ENCODE measurements at regions not wholly inside any gene's neighbourhood (a gene's known extent, or its start where the extent isn't known, plus 50 kb on each side); places are given as distances from the start of the nearest gene placed in this dataset.

DNA sequence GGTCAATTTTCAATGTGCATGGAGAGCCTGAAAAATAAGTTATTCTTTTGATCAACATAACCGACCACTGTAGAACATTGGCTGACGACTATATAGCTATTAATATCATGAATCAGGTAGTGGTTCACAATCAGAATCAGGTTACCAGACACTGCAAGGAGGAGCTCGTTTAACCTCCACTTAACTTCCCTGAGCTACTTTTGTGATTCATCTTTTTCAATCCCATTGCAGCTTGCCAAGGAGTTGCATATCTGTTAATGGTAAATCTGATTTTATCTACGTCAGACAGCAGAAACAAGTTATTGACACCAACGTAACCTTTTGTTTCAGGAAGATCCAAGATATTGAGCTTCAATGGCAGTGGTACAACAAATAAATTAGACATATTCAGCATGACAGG is 2263.8 kb upstream of the ACO1 start:
- in situ Hi-C loops (cut with HindIII; ENCODE audit: low pct_unique_long_range_greater_than_20kb, low sequenced_read_pairs) = no loop called here
- DNase-seq (ENCODE audit: low read depth) = peak; percentile 1

DNA sequence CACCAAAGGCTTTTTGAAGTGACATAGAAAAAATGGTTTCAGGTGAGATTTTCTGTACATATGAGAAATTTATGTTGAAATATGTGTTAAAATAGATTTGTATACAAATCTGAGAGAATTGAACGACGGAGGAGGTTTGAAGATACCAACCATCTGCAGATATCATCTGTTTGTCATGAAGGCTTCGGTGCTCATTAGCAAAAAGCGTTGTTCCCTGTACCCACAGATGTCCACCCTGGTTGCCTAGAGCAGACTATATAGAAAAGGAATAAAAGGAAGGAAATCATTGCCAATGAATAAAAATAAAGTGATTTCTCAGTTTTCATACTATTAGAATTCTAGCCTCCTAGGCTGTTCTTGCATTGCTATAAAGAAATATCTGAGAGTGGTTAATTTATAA is 2262.8 kb upstream of the ACO1 start:
- in situ Hi-C loops (cut with HindIII; ENCODE audit: low pct_unique_long_range_greater_than_20kb, low sequenced_read_pairs) = no loop called here
- DNase-seq (ENCODE audit: low read depth) = no peak

DNA sequence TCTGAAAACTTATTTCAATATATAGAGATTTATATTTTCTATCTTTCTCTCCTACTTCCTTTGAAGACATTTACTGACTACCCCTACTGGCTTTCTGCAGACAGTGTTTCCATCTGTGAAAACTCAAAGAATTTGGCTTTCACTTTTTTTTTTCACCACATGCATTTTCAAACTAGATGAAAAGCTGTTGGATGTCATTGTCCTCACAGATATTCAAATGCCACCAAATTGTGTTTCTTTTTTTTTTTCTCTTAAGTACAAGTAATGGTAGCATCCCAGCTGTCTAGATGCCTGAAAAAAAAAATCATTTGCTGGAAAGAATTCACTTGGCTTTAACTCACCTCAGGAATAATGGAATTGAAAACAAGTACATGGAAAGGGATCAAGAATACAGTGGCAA is 2258.6 kb upstream of the ACO1 start:
- DNase-seq (ENCODE audit: low read depth) = no peak
- in situ Hi-C loops (cut with HindIII; ENCODE audit: low pct_unique_long_range_greater_than_20kb, low sequenced_read_pairs) = no loop called here

DNA sequence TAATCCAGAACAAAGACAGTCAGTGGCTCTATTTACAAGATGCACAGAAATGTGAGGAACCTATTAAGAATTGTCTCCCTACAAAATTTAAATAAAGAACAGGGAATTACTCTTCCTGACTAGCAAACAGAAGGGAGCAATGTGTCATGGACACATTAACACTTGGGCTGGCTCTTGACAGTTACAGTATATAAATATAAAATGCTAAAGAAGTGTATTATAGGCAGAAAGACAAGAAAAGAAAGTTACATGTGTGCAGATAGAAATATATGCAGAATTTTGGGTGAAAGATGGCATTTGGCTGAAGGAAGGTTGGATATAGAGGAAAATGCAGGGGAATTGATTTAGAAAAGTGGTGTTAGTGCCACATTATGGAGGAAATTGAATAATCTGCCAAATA is 2257.1 kb upstream of the ACO1 start:
- in situ Hi-C loops (cut with HindIII; ENCODE audit: low pct_unique_long_range_greater_than_20kb, low sequenced_read_pairs) = no loop called here
- no peak for DNase-seq (ENCODE audit: low read depth)

DNA sequence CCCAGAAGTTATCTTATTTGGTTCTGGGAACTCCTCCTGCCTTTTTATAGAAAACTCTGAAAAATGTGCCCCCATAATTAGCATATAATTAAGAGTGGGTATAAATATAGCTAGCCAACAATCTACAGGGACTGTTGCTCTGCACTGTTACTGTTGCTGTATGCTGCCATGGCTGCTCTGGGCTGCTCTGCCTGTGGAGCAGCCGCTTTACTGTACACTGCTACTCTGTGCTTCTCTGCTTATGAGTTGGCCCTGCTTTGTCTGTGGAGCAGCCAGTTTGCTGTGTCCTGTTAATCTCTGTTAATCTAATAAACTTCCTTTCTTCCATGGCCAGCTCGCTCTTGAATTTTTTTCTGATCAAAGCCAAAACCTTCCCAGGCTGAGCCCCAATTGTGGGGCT is 2244.0 kb upstream of the ACO1 start:
- in situ Hi-C loops (cut with HindIII; ENCODE audit: low pct_unique_long_range_greater_than_20kb, low sequenced_read_pairs) = no loop called here
- DNase-seq (ENCODE audit: low read depth) = no peak

DNA sequence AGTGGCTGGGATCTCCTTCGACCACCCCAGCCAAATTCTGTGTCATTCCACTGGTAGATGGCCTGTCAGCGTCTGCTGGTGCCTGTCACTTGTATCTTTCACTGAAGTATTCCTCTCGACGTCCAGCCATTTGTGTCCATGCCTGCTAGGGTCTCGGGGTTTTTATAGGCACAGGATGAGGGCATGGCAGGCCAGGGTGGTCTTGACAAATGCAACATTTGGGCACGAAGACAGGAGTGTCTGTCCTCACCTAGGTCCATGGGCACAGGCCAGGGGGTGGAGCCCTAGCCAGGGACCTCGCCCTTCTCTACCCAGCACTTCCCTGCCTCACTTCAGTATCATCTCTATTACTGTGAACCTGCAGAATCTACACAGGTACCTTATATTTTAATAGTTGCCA is 2223.9 kb upstream of the ACO1 start:
- no peak for DNase-seq (ENCODE audit: low read depth)
- in situ Hi-C loops (cut with HindIII; ENCODE audit: low pct_unique_long_range_greater_than_20kb, low sequenced_read_pairs) = no loop called here

DNA sequence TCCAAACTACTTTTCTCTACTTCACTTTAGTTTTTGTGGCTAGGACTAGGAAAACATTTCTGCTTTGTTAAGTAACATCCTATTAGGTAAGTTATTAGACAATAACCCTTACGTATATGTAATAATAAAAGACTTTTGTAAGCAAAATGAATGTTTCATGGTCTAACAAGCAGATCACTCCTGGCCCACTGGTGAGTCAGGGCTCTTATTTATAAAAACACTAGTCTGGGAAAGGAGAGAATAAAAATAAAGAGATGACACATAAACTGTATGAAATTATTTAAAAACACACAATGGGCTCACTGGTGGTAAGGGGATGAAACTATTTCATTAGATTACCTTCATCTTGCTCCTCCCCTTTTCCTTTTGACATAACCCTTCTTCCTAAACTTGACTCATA is 2212.2 kb upstream of the ACO1 start:
- peak; percentile 88 for DNase-seq (ENCODE audit: low read depth)
- in situ Hi-C loops (cut with HindIII; ENCODE audit: low pct_unique_long_range_greater_than_20kb, low sequenced_read_pairs) = no loop called here

DNA sequence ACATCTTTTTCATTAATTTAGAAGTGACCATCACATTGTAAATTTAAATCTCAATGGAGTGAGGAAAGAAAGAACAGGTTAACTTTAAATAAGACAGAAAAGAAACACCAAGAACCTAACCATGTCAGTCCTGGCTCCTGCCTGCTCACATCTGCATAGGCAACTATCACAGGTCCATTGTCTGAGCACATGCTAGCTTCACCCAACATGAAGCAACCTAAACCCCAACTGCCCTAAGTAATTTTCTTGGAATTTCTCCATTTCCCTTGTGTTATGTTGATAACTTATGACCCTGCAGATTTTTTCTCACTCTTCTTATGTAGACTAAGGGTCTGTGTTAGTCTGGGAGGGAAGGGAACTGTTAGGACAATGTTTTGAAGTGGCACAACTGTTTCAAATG is 2205.8 kb upstream of the ACO1 start:
- in situ Hi-C loops (cut with HindIII; ENCODE audit: low pct_unique_long_range_greater_than_20kb, low sequenced_read_pairs) = no loop called here
- no peak for DNase-seq (ENCODE audit: low read depth)

DNA sequence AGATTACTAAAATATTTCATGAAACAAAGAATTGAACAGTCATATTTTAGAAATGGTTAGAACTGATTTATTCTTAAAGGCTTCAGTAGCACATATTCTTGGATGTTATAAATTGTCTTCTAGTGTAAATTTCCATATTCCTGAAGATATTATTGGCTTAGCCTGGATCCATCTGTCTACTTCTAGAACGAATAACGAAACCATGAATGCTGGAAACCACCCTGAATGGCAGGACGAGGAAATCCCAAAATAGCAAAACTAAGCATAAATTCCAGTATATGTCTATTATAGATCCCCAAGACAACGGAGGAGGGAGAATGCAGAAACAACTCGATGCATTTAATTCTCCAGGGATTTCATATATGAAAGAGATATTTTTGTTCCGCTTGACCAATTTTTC is 2191.0 kb upstream of the ACO1 start:
- DNase-seq (ENCODE audit: low read depth) = no peak
- in situ Hi-C loops (cut with HindIII; ENCODE audit: low pct_unique_long_range_greater_than_20kb, low sequenced_read_pairs) = no loop called here

DNA sequence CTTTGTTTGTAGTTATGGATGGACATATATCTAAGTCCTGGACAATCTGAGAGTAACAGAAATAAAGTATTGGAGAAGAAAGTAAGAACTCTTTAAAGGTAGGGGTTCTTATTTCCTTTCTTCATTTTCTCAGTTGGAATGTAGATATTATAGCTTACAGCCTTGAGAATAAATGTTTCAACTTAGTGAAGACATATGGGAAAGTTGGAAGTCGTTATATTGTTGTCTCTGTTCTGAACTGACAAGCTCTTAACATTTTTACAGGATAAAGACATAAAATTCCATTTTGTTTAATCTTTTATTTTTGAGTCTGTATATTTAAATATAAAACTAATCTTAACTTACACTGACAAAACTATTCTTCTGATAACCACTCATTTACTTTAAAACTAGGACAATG is 2187.5 kb upstream of the ACO1 start:
- in situ Hi-C loops (cut with HindIII; ENCODE audit: low pct_unique_long_range_greater_than_20kb, low sequenced_read_pairs) = no loop called here
- DNase-seq (ENCODE audit: low read depth) = no peak

DNA sequence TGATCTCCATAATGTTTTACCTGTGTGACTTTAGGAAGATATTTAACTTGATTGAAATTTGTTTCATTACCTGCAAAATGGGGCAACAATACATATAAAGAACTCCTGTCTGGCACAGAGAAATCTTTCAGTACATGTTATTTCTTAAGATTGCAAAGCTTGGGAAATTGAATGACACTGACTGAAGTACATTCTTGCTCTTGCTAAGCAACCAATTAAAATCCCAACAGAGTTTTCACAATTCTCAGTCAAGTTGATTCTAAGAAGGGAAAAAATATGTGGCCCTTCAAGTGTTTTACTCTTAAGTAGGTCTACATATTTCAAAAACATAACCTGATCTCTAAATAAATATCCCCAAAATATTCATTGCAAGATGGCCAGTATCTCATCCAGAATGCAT is 2187.0 kb upstream of the ACO1 start:
- in situ Hi-C loops (cut with HindIII; ENCODE audit: low pct_unique_long_range_greater_than_20kb, low sequenced_read_pairs) = no loop called here
- DNase-seq (ENCODE audit: low read depth) = no peak

DNA sequence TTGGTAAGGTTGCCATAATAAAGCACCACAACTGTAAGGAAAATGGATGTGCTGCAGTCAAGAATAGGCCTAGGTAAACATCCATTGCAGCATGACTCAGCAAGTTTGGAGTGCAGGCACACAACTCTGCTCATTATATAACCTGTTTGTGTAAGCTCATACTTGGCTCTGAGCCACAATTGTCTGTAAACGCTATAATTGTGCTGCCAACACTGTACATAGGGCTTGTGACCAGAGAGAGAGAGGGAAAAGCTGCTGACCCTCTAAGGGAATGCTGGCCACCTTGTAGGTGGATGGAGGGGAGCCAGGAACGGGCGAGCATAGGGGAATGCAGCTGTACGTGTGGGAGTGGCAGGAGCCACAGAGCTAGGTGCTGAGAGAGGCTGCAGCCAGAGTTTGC is 2186.5 kb upstream of the ACO1 start:
- DNase-seq (ENCODE audit: low read depth) = peak; percentile 80
- in situ Hi-C loops (cut with HindIII; ENCODE audit: low pct_unique_long_range_greater_than_20kb, low sequenced_read_pairs) = no loop called here

DNA sequence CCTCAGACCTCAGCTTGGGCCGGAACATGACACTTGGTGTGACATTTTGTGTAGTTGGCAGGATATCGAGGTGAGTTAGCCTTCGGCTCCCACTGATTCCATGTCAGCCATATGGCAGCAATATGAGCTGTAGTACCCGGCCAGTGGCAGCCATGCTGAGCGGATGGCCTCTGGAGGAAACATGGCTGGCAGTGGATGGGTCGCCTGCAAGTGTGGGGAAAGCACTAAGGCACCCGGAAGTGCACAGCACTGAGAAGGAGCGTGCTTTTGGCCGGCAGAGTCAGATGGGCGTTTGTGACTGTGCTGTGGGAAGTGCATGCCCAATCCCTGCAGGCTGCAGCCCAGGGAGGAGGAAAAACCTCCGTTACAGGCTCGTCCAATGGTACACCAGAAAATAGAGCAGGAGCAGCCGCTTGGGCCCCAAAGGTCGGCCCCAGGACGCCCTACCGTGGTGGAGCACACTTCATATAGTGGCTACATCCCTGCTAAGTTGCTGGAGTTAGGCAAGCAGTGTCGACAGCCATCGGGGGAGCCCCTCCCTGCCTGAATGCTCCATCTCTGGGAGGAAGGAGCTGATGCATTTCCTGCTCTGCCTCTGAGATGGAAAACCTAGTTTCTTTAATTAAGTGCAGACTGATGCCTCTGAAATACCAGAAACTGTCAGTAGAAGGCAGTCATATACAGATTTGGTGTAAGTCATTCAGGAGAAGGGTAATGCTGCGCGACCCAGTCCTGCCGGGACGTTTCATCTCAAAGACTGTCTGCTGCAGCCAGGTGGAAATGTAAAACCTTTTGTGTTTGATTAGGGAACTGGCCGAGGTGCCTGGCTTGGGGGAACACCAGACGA is 2185.8 kb upstream of the ACO1 start:
- no peak for DNase-seq (ENCODE audit: low read depth)
- in situ Hi-C loops (cut with HindIII; ENCODE audit: low pct_unique_long_range_greater_than_20kb, low sequenced_read_pairs) = no loop called here

DNA sequence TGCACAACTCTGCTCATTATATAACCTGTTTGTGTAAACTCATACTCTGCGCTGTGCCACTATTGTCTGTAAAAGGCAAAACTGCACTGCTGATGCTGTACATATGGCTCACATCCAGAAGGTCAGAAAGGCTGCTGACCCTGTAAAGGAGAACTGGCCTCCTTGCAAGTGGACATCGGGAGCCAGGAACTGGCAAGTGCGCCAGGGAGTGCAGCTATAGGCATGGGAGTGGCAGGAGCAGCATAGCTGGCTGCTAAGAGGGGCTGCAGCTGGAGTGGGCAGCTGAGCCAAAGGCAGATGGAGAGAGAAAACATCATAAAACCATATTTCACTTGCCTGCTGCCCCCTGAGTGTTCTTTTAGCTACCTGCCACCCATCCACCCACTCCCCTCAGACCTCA is 2183.4 kb upstream of the ACO1 start:
- DNase-seq (ENCODE audit: low read depth) = no peak
- in situ Hi-C loops (cut with HindIII; ENCODE audit: low pct_unique_long_range_greater_than_20kb, low sequenced_read_pairs) = no loop called here

DNA sequence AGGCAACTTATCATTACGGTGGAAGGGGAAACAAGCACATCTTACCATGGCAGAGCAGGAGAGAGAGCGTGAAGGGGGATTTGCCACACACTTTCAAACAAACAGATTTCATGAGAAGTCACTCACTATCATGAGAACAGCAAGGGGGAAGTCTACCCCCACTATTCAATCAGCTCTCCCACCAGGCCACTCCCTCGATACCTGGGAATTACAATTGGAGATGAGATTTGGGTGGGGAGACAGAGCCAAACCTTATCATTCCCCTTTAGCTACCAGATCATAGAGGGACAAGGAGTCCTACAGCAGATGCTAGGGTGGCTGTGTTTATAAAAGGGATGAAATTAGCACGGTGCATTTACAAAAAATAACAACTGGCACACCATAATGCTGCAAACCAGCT is 2149.4 kb upstream of the ACO1 start:
- no peak for DNase-seq (ENCODE audit: low read depth)
- in situ Hi-C loops (cut with HindIII; ENCODE audit: low pct_unique_long_range_greater_than_20kb, low sequenced_read_pairs) = no loop called here

DNA sequence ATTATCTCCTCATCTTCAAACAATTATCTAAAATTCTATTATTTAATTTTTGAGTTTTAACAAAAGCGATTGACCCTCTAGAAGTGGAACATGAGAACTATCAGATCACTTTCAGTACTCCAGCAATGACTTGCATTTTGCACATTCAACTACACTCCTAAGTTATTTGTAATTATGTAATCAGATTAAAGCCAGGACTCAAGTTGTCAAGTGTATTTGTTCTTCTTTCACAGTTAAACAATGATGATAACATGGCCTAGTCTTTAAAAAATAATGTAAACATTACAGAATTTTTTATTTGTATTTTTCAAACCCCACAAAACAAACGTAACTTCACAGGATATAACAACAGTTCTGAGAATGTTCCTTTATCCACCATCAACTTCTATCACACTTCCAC is 2148.9 kb upstream of the ACO1 start:
- no peak for DNase-seq (ENCODE audit: low read depth)
- in situ Hi-C loops (cut with HindIII; ENCODE audit: low pct_unique_long_range_greater_than_20kb, low sequenced_read_pairs) = no loop called here

DNA sequence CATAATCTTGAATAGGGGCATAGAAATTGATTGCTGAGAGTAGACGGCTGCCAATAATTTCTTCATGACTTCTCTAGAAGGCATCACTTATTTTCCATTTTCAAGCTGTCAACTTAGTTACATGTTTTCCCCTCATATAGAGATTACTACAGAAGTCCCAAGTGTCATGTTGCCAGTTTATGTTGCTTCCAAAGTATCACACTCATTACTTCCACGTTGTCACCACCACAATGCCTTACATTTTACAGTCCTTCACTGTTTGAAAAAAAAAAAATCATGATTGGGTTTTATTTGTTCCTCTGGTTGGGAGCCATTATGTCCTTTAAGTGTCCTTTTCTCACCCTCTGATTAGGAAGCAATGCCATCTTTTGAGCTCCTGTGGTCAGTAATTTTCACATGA is 2144.6 kb upstream of the ACO1 start:
- no peak for DNase-seq (ENCODE audit: low read depth)
- in situ Hi-C loops (cut with HindIII; ENCODE audit: low pct_unique_long_range_greater_than_20kb, low sequenced_read_pairs) = no loop called here

DNA sequence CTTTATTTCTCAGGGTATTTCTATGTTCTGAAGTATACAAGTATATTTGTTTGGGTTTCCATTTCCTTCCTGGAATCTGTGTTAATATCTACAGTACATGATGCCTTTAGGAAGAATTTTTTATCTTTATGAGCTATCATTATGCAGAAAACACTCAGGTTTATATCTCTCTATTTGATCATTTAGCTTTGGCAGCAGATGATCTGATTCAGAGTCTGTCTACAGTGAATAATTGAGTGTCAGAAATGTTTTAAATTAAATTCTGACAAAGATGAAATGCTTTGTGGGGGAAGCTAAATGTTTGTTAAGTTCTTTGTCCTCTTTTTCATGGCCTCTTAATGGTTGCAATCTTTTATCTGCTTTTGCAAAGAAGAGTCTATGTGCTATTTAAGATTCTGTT is 2141.0 kb upstream of the ACO1 start:
- in situ Hi-C loops (cut with HindIII; ENCODE audit: low pct_unique_long_range_greater_than_20kb, low sequenced_read_pairs) = no loop called here

DNA sequence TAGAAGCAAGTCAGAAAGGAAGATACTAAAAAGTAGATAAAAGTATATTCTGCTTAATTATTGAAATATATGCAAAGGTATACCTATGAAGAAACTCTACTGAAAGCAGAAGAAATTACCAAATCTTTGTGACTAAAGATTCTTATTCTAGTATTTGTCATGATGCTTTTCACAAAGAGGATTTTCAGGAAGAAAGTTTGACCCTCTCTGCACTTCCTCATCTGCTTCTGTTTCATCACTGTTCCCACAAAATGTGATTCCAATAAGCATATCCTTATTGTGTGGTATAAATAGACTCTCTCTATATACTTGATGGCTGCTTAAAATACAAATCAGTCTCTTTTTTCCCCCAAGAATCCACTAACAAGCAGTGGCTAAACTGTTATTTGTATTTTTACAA is 2139.6 kb upstream of the ACO1 start:
- in situ Hi-C loops (cut with HindIII; ENCODE audit: low pct_unique_long_range_greater_than_20kb, low sequenced_read_pairs) = no loop called here
- no peak for DNase-seq (ENCODE audit: low read depth)

More for the DNA sequence above, 2141.0 kb upstream of the ACO1 start:
- DNase-seq (ENCODE audit: low read depth) = no peak

DNA sequence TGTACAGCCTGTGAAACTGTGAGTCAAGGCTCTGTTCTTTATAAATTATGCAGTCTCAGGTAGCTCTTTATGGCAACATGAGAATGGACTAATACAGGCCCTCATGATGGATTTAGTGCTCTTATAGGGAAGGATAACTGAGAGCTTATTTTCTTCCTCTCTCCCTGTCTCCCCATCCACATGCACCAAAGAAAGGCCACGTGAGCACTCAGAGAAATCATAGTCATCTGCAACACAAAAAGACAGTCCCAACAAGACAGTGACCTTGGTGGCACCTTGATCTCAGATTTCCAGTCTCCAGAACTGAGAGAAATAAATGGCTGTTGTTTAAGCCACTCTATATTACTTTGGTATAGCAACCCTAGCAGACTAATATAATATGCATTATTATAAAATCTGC is 2133.6 kb upstream of the ACO1 start:
- DNase-seq (ENCODE audit: low read depth) = no peak
- in situ Hi-C loops (cut with HindIII; ENCODE audit: low pct_unique_long_range_greater_than_20kb, low sequenced_read_pairs) = no loop called here

DNA sequence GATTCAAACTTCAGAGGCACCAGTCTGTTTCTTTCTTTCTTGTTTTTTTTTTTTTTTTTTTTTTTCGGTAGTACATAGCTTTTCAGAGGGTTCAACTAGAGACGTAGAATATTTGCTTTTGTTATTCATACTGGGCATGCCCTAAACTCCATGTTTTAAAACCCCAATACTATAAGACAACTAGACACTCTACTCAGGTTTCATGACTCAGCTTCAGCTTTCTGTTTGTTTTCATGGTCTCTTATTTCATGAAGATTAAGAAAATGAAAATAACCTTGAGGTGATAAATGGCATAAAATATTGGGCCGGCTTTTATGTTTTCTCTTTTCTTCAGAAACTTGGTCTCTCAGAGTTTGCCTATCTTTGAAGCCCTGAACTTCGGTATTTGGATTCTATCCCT is 2126.3 kb upstream of the ACO1 start:
- in situ Hi-C loops (cut with HindIII; ENCODE audit: low pct_unique_long_range_greater_than_20kb, low sequenced_read_pairs) = no loop called here
- DNase-seq (ENCODE audit: low read depth) = no peak

Measured in Caki2 (cell line).